ENCODE measurements at regions not wholly inside any gene's neighbourhood (a gene's known extent, or its start where the extent isn't known, plus 50 kb on each side); places are given as distances from the start of the nearest gene placed in this dataset.

- TF ChIP-seq TAF1 (IDR thresholded peaks at IDR 0.05; ENCODE audit: borderline replicate concordance, insufficient read depth, low read length) (no peak), POLR2AphosphoS5 (IDR thresholded peaks at IDR 0.05; ENCODE audit: low read depth, low read length) (no peak)
Observed at GRCh38 chr15:95662638-95663037, 667.9 kb upstream of the NR2F2 start.

All from PFSK-1 (cell line).